ENCODE measurements at regions not wholly inside any gene's neighbourhood (a gene's known extent, or its start where the extent isn't known, plus 50 kb on each side); places are given as distances from the start of the nearest gene placed in this dataset.
"Not testable (repeated sequence)": the region's sequence is repeated elsewhere in the genome, so short reads cannot be mapped to it uniquely, and the experiment has no call there.

DNA sequence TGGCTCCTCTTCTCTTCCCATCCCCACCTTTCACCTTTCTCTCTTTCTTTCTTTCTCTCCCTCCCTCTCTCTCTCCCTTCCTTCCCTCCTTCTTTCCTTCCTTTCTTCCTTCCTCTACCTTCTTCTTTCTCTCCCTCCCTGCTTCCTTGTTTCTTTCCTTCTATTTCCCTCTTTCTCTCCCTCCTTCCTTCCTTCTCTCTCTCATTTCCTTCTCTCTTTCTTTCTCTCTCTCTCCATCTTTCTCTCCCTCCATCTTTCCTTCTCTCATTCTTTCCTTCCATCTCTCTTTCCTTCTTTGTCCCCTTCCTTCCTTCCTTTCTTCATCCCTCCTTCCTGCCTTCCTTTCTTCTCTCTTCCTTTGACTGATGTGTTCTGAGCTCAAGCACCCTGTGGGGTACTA, 1467.0 kb upstream of the DEFB115 start:
- Histone ChIP-seq H3K9me3 (ENCODE audit: control insufficient read depth in 2 of 2, insufficient read depth in 1 of 2, low read length in 1 of 2) (peaks cover 3 to 11% of the 10 kb centered on the region in 2 donors), H3K4me1 (ENCODE audit: control insufficient read depth in 2 of 2, insufficient read depth in 2 of 2, low read length in 2 of 2) (no peaks in the 10 kb centered on the region), H3K27me3 (ENCODE audit: control insufficient read depth in 2 of 2, insufficient read depth in 1 of 2, low read length in 1 of 2) (no peaks in the 10 kb centered on the region), H3K27ac (ENCODE audit: low read depth in 1 of 2, low read length in 1 of 2) (no peak overlapping the region), H3K36me3 (ENCODE audit: control insufficient read depth in 2 of 2, insufficient read depth in 2 of 2, low read length in 1 of 2) (no peaks in the 10 kb centered on the region), H3K4me3 (ENCODE audit: low read length in 2 of 2) (no peak overlapping the region)
- no peak for DNase-seq (ENCODE audit: low read depth in 6 of 9, low spot score in 9 of 9)

DNA sequence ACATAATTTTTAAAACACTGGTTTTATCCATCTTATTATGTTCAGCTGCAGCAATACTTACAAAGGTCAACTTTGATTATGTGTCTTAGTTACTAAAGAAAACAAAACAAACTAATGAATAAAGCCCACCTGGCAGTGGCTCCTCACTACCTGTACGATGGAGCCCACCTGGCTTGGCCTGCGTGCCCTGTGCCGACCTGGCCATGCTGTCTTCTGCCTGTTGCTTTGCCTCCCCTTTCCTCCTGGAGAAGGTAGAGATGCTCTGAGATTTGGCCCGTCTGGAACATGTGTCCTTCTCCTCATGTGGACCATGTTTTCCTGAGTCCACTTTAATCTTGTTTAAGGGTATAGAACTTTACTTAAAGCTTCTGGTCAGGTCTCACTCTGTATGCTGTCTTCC, 1426.0 kb upstream of the DEFB115 start:
- H3K36me3 ChIP-seq (ENCODE audit: control insufficient read depth in 2 of 2, insufficient read depth in 2 of 2, low read length in 1 of 2); H3K27ac ChIP-seq (ENCODE audit: low read depth in 1 of 2, low read length in 1 of 2); H3K4me3 ChIP-seq (ENCODE audit: low read length in 2 of 2); H3K4me1 ChIP-seq (ENCODE audit: control insufficient read depth in 2 of 2, insufficient read depth in 2 of 2, low read length in 2 of 2); H3K27me3 ChIP-seq (ENCODE audit: control insufficient read depth in 2 of 2, insufficient read depth in 1 of 2, low read length in 1 of 2); H3K9me3 ChIP-seq (ENCODE audit: control insufficient read depth in 2 of 2, insufficient read depth in 1 of 2, low read length in 1 of 2); DNase-seq (ENCODE audit: low read depth in 6 of 9, low spot score in 9 of 9): not testable (repeated sequence)
- WGBS = 65% methylated on average over 4 of the region's 4 CpGs

DNA sequence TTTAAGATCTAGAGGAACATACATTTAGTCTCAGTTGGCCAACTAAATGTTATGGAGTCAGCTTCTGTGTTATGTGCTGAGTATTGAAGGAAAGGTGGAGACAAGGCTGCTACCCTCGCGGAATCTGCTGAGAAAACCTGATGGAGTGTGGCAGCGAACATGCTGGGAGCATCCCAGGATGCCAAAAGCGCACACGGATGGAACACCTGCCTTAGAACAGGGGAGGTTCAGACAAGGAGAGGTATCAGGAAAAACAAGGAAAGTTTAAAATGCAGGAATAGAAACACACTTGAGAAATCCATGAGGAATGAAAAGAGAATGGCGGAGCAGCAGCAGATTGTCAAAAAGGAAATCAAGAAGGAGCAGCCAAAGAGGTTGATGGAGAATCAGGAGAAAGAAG, 1389.5 kb upstream of the DEFB115 start:
- not testable (repeated sequence) for H3K27me3 ChIP-seq (ENCODE audit: control insufficient read depth in 2 of 2, insufficient read depth in 1 of 2, low read length in 1 of 2); DNase-seq (ENCODE audit: low read depth in 6 of 9, low spot score in 9 of 9); H3K9me3 ChIP-seq (ENCODE audit: control insufficient read depth in 2 of 2, insufficient read depth in 1 of 2, low read length in 1 of 2); H3K4me1 ChIP-seq (ENCODE audit: control insufficient read depth in 2 of 2, insufficient read depth in 2 of 2, low read length in 2 of 2); H3K36me3 ChIP-seq (ENCODE audit: control insufficient read depth in 2 of 2, insufficient read depth in 2 of 2, low read length in 1 of 2); H3K4me3 ChIP-seq (ENCODE audit: low read length in 2 of 2); H3K27ac ChIP-seq (ENCODE audit: low read depth in 1 of 2, low read length in 1 of 2)
- 81% methylated on average over 6 of the region's 6 CpGs for WGBS

DNA sequence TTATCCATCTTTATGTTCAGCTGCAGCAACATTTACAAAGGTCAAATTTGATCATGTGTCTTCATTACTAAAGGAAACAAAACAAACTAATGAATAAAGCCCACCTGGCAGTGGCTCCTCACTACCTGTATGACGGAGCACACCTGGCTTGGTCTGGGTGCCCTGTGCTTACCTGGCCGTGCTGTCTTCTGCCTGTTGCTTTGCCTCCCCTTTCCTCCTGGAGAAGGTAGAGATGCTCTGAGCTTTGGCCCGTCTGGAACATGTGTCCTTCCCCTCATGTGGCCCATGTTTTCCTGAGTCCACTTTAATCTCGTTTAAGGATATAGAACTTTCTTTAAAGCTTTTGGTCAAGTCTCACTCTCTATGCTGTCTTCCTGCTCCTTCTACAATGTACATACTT, 1388.8 kb upstream of the DEFB115 start:
- not testable (repeated sequence) for H3K27me3 ChIP-seq (ENCODE audit: control insufficient read depth in 2 of 2, insufficient read depth in 1 of 2, low read length in 1 of 2); H3K27ac ChIP-seq (ENCODE audit: low read depth in 1 of 2, low read length in 1 of 2); H3K4me1 ChIP-seq (ENCODE audit: control insufficient read depth in 2 of 2, insufficient read depth in 2 of 2, low read length in 2 of 2); DNase-seq (ENCODE audit: low read depth in 6 of 9, low spot score in 9 of 9); H3K9me3 ChIP-seq (ENCODE audit: control insufficient read depth in 2 of 2, insufficient read depth in 1 of 2, low read length in 1 of 2); H3K4me3 ChIP-seq (ENCODE audit: low read length in 2 of 2); H3K36me3 ChIP-seq (ENCODE audit: control insufficient read depth in 2 of 2, insufficient read depth in 2 of 2, low read length in 1 of 2)
- 74% methylated on average over 4 of the region's 4 CpGs for WGBS

DNA sequence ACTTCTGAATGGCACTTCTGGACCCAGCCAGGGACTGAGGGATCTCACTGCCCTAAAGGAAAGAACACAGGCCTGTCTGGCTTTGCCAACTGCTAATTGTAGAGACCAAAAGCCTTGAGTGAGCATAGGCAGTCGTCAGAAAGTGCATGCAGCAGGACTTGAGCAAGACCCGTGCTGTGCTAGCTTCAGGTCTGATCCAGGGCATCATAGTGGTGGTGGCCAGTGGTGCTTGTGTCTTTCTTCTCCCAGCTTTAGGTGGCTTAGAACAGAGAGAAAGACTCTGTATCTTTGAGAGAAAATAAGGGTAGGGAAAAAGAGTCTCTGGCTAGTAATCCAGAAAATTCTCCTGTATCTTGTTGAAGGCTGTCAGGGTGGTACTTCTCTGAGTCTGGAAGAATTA, 1385.6 kb upstream of the DEFB115 start:
- not testable (repeated sequence) for H3K4me3 ChIP-seq (ENCODE audit: low read length in 2 of 2); H3K27ac ChIP-seq (ENCODE audit: low read depth in 1 of 2, low read length in 1 of 2); H3K27me3 ChIP-seq (ENCODE audit: control insufficient read depth in 2 of 2, insufficient read depth in 1 of 2, low read length in 1 of 2); H3K36me3 ChIP-seq (ENCODE audit: control insufficient read depth in 2 of 2, insufficient read depth in 2 of 2, low read length in 1 of 2); DNase-seq (ENCODE audit: low read depth in 6 of 9, low spot score in 9 of 9); H3K4me1 ChIP-seq (ENCODE audit: control insufficient read depth in 2 of 2, insufficient read depth in 2 of 2, low read length in 2 of 2)
- peaks cover 14 to 30% of the 10 kb centered on the region in 2 donors for H3K9me3 ChIP-seq (ENCODE audit: control insufficient read depth in 2 of 2, insufficient read depth in 1 of 2, low read length in 1 of 2)
- WGBS = 66% methylated on average over 2 of the region's 2 CpGs

DNA sequence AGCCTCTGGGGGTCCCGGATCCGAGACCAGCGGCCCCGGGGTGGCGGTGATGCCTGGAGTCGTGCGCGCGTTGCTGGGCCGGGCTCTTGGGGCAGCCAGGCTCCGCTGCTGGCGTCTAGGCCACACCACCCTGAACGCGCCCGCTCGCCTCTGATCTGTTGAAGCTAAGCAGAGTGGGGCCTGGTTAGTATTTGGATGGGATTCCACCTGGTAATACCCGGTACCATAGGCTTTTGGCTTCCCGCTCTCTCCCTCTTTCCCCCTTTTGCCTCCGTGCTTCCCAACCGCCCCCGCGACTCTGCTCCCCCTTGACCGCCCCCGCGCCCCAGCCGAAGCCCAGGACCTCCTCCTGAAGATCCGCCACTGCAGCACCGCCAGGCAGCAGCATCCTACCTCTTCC, 1383.5 kb upstream of the DEFB115 start:
- Histone ChIP-seq H3K27me3 (ENCODE audit: control insufficient read depth in 2 of 2, insufficient read depth in 1 of 2, low read length in 1 of 2) (peaks cover 0 to 3% of the 10 kb centered on the region in 2 donors), H3K9me3 (ENCODE audit: control insufficient read depth in 2 of 2, insufficient read depth in 1 of 2, low read length in 1 of 2) (peaks cover 18 to 49% of the 10 kb centered on the region in 2 donors), H3K4me1 (ENCODE audit: control insufficient read depth in 2 of 2, insufficient read depth in 2 of 2, low read length in 2 of 2) (no peaks in the 10 kb centered on the region), H3K4me3 (ENCODE audit: low read length in 2 of 2) (peak overlapping the region; percentile 19 to 26), H3K36me3 (ENCODE audit: control insufficient read depth in 2 of 2, insufficient read depth in 2 of 2, low read length in 1 of 2) (no peaks in the 10 kb centered on the region), H3K27ac (ENCODE audit: low read depth in 1 of 2, low read length in 1 of 2) (no peak overlapping the region)
- DNase-seq (ENCODE audit: low read depth in 6 of 9, low spot score in 9 of 9) = peak in 3 of 9 donors; percentile 18 to 41 (median 20)
- WGBS = 60% methylated on average over 28 of the region's 28 CpGs

DNA sequence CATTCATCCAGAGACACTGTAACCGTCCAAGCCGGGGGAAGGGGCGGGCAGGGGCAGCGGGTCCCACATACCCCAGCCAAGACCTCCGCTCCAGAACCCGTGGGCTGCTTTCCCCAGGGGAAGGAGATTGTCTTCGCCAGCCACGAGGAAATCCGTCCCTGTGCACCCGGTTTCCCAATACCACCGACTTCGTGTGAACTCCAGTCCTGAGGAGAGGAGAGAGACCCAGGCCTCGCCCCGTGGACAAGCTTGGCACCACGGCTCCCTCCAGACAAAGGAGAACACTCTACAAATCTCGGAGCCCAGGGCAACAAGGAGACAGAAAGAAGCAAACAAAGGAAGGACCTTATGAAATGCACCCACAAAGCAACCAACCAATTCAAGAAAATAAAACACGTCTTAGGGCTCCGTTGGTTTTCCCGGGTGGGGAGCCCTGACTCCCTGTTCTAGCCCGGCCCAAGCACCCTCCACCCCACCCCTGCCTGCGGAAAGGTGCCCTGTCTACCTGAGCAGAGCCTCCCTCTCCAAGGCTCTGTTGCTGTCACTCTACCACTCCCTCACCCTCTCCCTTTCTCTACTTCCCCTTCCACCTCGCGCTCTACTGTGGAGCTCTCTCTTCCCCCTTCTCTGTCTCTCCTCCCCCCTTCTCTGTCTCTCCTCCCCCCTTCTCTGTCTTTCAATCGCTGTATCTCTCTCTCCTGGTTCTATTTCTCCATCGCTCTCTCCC, 1382.8 kb upstream of the DEFB115 start:
- Histone ChIP-seq H3K9me3 (ENCODE audit: control insufficient read depth in 2 of 2, insufficient read depth in 1 of 2, low read length in 1 of 2) (peaks cover 18 to 52% of the 10 kb centered on the region in 2 donors), H3K27ac (ENCODE audit: low read depth in 1 of 2, low read length in 1 of 2) (no peak overlapping the region), H3K4me3 (ENCODE audit: low read length in 2 of 2) (no peak overlapping the region), H3K36me3 (ENCODE audit: control insufficient read depth in 2 of 2, insufficient read depth in 2 of 2, low read length in 1 of 2) (no peaks in the 10 kb centered on the region), H3K27me3 (ENCODE audit: control insufficient read depth in 2 of 2, insufficient read depth in 1 of 2, low read length in 1 of 2) (peaks cover 0 to 3% of the 10 kb centered on the region in 2 donors), H3K4me1 (ENCODE audit: control insufficient read depth in 2 of 2, insufficient read depth in 2 of 2, low read length in 2 of 2) (no peaks in the 10 kb centered on the region)
- 81% methylated on average over 25 of the region's 25 CpGs for WGBS
- no peak for DNase-seq (ENCODE audit: low read depth in 6 of 9, low spot score in 9 of 9)

DNA sequence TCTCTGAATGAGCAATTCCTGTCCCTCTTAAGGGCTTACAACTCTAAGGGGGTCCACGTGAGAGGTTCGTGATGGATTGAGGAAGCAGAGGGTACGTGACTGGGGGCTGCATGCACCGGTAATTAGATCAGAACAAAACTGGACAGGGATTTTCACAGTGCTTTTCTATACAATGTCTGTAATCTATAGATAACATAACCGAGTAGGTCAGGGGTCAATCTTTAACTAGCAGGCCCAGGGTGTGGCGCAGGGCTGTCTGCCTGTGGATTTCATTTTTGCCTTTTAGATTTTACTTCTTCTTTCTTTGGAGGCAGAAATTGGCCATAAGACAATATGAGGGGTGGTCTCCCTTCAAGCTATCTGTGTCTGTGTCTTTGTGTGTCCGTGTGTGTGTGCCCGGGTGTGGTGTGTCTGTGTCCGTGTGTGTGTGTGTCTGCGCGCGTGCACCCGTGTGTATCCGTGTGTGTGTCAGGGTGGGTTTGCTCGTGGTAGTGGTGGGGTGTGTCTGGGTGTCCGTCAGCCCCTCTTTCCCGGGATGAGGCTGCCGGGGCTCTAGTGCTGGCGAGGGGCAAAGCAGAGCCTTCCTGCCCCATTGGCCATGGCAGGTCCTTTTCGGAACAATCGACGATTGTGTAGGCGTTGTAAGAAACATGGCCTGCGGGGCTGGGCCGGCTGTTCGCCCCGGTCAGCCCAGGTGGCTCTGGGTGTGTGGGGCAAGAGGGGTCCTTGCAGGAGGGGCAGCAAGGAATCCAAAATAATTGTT, 1382.0 kb upstream of the DEFB115 start:
- not testable (repeated sequence) for H3K27me3 ChIP-seq (ENCODE audit: control insufficient read depth in 2 of 2, insufficient read depth in 1 of 2, low read length in 1 of 2); H3K27ac ChIP-seq (ENCODE audit: low read depth in 1 of 2, low read length in 1 of 2); H3K36me3 ChIP-seq (ENCODE audit: control insufficient read depth in 2 of 2, insufficient read depth in 2 of 2, low read length in 1 of 2); H3K4me3 ChIP-seq (ENCODE audit: low read length in 2 of 2); H3K4me1 ChIP-seq (ENCODE audit: control insufficient read depth in 2 of 2, insufficient read depth in 2 of 2, low read length in 2 of 2); DNase-seq (ENCODE audit: low read depth in 6 of 9, low spot score in 9 of 9)
- H3K9me3 ChIP-seq (ENCODE audit: control insufficient read depth in 2 of 2, insufficient read depth in 1 of 2, low read length in 1 of 2) = peaks cover 18 to 52% of the 10 kb centered on the region in 2 donors
- WGBS = 83% methylated on average over 27 of the region's 27 CpGs

DNA sequence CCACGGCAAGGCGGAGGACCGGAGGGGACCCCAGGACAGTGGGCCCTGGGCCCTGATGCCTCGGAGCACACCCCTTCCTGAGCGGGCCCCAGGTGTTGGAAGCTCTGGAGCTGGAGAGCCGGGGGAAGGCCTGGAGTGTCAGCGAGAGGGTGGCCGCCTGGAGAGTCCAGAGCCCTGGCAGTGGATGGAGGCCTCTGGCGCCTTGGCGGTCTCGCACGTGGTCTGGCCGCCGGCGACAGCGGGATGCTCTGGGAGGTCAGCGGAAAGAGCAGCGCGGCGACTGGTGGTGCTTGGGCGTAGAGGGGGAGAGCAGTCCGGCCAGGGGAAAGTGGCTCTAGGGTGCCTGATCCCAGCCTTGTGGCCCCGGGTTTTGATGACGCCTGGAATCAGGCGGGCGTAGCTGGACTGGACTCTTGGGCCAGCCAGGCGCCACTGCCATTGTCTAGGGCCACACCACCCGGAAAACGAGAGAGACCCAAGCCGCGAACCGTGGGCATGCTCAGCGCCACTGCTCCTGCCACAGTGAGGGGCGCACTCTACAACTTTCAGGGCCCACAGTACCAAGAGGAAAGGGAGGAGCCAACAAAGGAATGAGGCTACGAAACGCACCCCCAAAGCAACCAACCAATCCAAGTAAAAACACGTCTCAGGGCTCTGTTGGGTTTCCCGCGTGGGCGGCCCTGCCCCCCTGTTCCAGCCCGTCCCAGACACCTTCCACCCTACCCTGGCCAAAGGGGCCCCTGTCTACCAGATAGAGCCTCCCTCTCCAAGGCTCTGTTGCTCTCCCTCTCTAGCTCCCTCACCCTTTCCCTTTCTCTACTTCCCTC, 1381.2 kb upstream of the DEFB115 start:
- H3K27ac ChIP-seq (ENCODE audit: low read depth in 1 of 2, low read length in 1 of 2); DNase-seq (ENCODE audit: low read depth in 6 of 9, low spot score in 9 of 9); H3K4me3 ChIP-seq (ENCODE audit: low read length in 2 of 2); H3K27me3 ChIP-seq (ENCODE audit: control insufficient read depth in 2 of 2, insufficient read depth in 1 of 2, low read length in 1 of 2); H3K36me3 ChIP-seq (ENCODE audit: control insufficient read depth in 2 of 2, insufficient read depth in 2 of 2, low read length in 1 of 2); H3K4me1 ChIP-seq (ENCODE audit: control insufficient read depth in 2 of 2, insufficient read depth in 2 of 2, low read length in 2 of 2): not testable (repeated sequence)
- peaks cover 20 to 52% of the 10 kb centered on the region in 2 donors for H3K9me3 ChIP-seq (ENCODE audit: control insufficient read depth in 2 of 2, insufficient read depth in 1 of 2, low read length in 1 of 2)
- WGBS = 87% methylated on average over 41 of the region's 41 CpGs

Data from thymus (tissue), 11 donors.